ENCODE measurements at regions not wholly inside any gene's neighbourhood (a gene's known extent, or its start where the extent isn't known, plus 50 kb on each side); places are given as distances from the start of the nearest gene placed in this dataset.

GRCh38 chr11:92682952-92683351, 286.5 kb upstream of the MTNR1B start:
- no peak for DNase-seq (ENCODE audit: low read depth)
- Histone ChIP-seq H3K4me3 (ENCODE audit: low read depth, low read length) (no peak overlapping the region), H3K36me3 (ENCODE audit: control insufficient read depth, insufficient read depth, low read length) (no peaks in the 10 kb centered on the region), H3K27me3 (ENCODE audit: control insufficient read depth, insufficient read depth, low read length) (no peaks in the 10 kb centered on the region)
- TF ChIP-seq CTCF (IDR thresholded peaks at IDR 0.05; ENCODE audit: insufficient read depth, low read length, poor library complexity, severe bottlenecking) = no peak

- no peak for DNase-seq (ENCODE audit: low read depth)
- Histone ChIP-seq H3K4me3 (ENCODE audit: low read depth, low read length) (no peak overlapping the region), H3K36me3 (ENCODE audit: control insufficient read depth, insufficient read depth, low read length) (no peaks in the 10 kb centered on the region), H3K27me3 (ENCODE audit: control insufficient read depth, insufficient read depth, low read length) (no peaks in the 10 kb centered on the region)
- no peak for TF ChIP-seq CTCF (IDR thresholded peaks at IDR 0.05; ENCODE audit: insufficient read depth, low read length, poor library complexity, severe bottlenecking)
Measured at GRCh38 chr11:92685049-92685448, 284.4 kb upstream of the MTNR1B start.

- TF ChIP-seq CTCF (IDR thresholded peaks at IDR 0.05; ENCODE audit: insufficient read depth, low read length, poor library complexity, severe bottlenecking) = no peak
- Histone ChIP-seq H3K27me3 (ENCODE audit: control insufficient read depth, insufficient read depth, low read length) (no peaks in the 10 kb centered on the region), H3K36me3 (ENCODE audit: control insufficient read depth, insufficient read depth, low read length) (no peaks in the 10 kb centered on the region), H3K4me3 (ENCODE audit: low read depth, low read length) (no peak overlapping the region)
- no peak for DNase-seq (ENCODE audit: low read depth)
Measured at GRCh38 chr11:92687724-92688123, 281.7 kb upstream of the MTNR1B start.

- Histone ChIP-seq H3K36me3 (ENCODE audit: control insufficient read depth, insufficient read depth, low read length) (no peaks in the 10 kb centered on the region), H3K4me3 (ENCODE audit: low read depth, low read length) (no peak overlapping the region), H3K27me3 (ENCODE audit: control insufficient read depth, insufficient read depth, low read length) (no peaks in the 10 kb centered on the region)
- no peak for DNase-seq (ENCODE audit: low read depth)
- no peak for TF ChIP-seq CTCF (IDR thresholded peaks at IDR 0.05; ENCODE audit: insufficient read depth, low read length, poor library complexity, severe bottlenecking)
Measured at GRCh38 chr11:92688416-92688815, 281.0 kb upstream of the MTNR1B start.

- TF ChIP-seq CTCF (IDR thresholded peaks at IDR 0.05; ENCODE audit: insufficient read depth, low read length, poor library complexity, severe bottlenecking) = no peak
- no peaks in the 10 kb centered on the region for H3K27me3 ChIP-seq (ENCODE audit: control insufficient read depth, insufficient read depth, low read length)
- no peaks in the 10 kb centered on the region for H3K36me3 ChIP-seq (ENCODE audit: control insufficient read depth, insufficient read depth, low read length)
- DNase-seq (ENCODE audit: low read depth) = no peak
- no peak overlapping the region for H3K4me3 ChIP-seq (ENCODE audit: low read depth, low read length)
Measured at GRCh38 chr11:92692826-92693546, 276.5 kb upstream of the MTNR1B start.

- Histone ChIP-seq H3K27me3 (ENCODE audit: control insufficient read depth, insufficient read depth, low read length) (no peaks in the 10 kb centered on the region), H3K36me3 (ENCODE audit: control insufficient read depth, insufficient read depth, low read length) (no peaks in the 10 kb centered on the region), H3K4me3 (ENCODE audit: low read depth, low read length) (no peak overlapping the region)
- DNase-seq (ENCODE audit: low read depth) = no peak
- TF ChIP-seq CTCF (IDR thresholded peaks at IDR 0.05; ENCODE audit: insufficient read depth, low read length, poor library complexity, severe bottlenecking) = no peak
Measured at GRCh38 chr11:92696076-92696475, 273.4 kb upstream of the MTNR1B start.
